ENCODE measurements at regions not wholly inside any gene's neighbourhood (a gene's known extent, or its start where the extent isn't known, plus 50 kb on each side); places are given as distances from the start of the nearest gene placed in this dataset.

DNA sequence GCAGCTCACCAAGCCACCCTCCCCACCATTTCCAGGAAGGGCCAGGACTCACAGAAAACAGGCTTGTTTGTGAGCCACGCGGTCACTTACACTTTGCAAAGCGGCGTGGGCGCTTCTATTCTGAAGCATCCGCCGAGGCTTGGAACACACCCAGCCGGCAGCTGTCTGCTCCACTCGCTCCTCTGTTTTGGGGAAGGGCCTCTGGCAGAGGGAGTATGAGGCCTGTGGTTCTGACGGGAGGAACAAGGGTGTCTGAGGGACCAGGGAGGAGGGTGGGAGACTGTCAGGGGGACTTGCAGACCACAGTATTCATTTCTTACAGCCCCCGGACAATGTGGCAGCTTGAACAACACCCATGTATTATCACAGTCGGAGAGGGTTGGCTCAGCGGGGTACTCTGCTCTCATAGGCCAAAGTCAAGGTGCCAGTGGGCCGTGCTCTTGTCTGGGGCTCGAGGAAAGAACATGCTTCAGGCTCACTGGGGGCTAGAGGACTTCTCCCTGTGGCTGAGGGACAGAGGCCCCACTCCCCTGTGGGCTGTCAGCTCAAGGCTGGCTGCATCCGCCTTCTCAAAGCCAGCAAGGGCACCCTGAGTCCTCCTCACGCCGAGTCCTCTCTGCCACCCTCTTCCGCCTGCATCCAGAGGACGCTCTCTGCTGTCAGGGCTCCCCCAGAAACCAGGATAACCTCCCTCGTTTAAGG, 60.4 kb upstream of the FAM20C start:
- Mint-ChIP-seq H3K4me1 (ENCODE audit: low read depth) (no peaks in the 10 kb centered on the region), H3K9me3 (no peaks in the 10 kb centered on the region), H3K36me3 (ENCODE audit: insufficient read depth in 2 of 2) (no peaks in the 10 kb centered on the region), H3K27me3 (ENCODE audit: low read depth) (no peaks in the 10 kb centered on the region), H3K4me3 (no peak overlapping the region), H3K27ac (no peak overlapping the region)
- ATAC-seq (replicated peaks in 1 of 2) (no peak), DNase-seq (no peak)

DNA sequence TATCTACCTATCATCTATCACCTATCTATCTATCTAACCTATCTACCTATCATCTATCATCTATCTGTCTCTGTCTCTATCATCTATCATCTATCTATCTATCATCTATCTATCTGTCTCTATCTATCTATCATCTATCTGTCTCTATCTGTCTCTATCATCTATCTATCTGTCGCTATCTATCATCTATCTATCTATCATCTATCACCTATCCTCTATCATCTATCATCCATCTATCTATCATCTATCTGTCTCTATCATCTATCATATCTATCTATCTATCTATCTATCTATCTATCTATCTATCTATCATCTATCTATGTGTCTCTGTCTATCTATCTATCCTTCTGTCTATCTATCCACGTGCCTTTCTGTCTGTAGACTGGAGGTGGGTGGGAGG, 59.5 kb upstream of the FAM20C start:
- DNase-seq = no peak
- no peak overlapping the region for H3K4me3 Mint-ChIP-seq
- H3K9me3 Mint-ChIP-seq = no peaks in the 10 kb centered on the region
- H3K27me3 Mint-ChIP-seq (ENCODE audit: low read depth) = no peaks in the 10 kb centered on the region
- no peak overlapping the region for H3K27ac Mint-ChIP-seq
- ATAC-seq (replicated peaks in 1 of 2) = no peak
- no peaks in the 10 kb centered on the region for H3K4me1 Mint-ChIP-seq (ENCODE audit: low read depth)
- no peaks in the 10 kb centered on the region for H3K36me3 Mint-ChIP-seq (ENCODE audit: insufficient read depth in 2 of 2)

DNA sequence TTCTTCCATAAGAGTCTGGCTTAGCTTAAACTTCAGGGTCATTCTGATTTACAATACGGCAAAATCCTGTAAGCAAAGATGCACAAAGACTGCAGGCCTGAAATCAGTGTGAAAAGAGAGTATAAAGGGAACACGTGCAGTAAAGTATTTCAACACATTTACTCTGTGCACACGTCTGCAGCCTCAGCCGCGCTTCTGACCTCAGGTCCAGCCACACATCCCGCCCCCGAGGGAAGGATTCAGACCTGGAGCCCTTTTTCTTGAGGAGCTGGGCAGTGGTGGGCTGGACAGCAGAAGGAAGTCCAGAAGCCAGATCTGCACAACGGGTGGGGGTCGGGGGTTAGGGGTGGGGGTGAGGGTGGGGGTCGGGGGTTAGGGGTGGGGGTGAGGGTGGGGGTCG, 58.9 kb upstream of the FAM20C start:
- no peaks in the 10 kb centered on the region for H3K36me3 Mint-ChIP-seq (ENCODE audit: insufficient read depth in 2 of 2)
- no peaks in the 10 kb centered on the region for H3K4me1 Mint-ChIP-seq (ENCODE audit: low read depth)
- ATAC-seq (replicated peaks in 1 of 2) (no peak), DNase-seq (no peak)
- no peaks in the 10 kb centered on the region for H3K27me3 Mint-ChIP-seq (ENCODE audit: low read depth)
- no peaks in the 10 kb centered on the region for H3K9me3 Mint-ChIP-seq
- no peak overlapping the region for H3K27ac Mint-ChIP-seq
- no peak overlapping the region for H3K4me3 Mint-ChIP-seq

DNA sequence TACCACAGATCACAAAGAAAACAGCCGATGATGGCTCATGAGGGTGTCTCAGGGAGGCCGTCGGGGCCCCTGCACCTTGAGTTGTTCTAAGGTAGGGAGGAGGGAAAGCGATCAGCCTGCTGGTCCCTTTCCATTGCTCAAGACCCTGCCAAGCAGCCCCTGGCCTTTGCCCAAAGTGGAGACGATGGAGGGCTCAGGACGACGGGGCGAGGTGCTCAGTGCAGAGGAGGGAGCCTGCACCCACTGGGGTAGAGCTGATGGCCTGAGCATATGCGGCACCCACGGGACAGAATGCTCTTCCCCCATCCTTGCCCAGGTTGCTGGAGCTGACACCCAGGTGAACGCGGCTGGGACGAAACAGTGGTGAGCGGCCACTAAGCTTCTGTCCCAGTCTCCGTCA, 58.3 kb upstream of the FAM20C start:
- Mint-ChIP-seq H3K36me3 (ENCODE audit: insufficient read depth in 2 of 2) (no peaks in the 10 kb centered on the region), H3K27me3 (ENCODE audit: low read depth) (no peaks in the 10 kb centered on the region), H3K4me1 (ENCODE audit: low read depth) (no peaks in the 10 kb centered on the region), H3K9me3 (no peaks in the 10 kb centered on the region), H3K4me3 (no peak overlapping the region), H3K27ac (no peak overlapping the region)
- DNase-seq = no peak
- no peak for ATAC-seq (replicated peaks in 1 of 2)

DNA sequence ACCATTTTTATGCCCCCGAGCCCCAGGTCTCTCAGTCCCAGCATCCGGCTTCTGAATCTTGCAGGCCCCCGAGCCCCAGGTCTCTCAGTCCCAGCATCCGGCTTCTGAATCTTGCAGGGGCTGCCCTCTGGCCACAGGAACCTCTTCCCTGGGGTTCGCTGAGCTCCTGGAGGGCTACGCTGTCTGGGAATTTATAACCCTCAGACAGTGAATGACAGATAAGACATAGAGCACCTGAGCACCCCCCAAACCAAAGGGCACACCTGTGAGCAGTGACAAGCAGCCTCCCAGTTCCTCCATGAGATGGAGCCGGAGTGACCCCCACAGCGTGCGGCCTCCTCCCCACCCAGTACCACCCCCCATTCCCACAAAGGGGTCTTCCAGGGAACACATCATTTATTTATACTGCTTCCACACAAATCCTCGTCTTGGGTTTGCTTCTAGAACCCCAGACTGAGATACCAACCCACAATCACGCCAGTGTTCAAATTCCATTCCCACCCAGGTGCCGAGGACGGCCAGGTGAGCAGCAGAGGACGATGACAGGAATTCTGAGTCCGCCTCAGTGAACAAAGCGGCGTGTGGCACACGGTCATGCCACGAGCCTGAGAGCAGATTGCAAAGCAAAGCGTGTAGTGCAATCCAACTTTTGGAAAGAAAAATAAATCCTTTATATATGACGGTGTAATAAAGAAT, 57.7 kb upstream of the FAM20C start:
- H3K27ac Mint-ChIP-seq = no peak overlapping the region
- no peak overlapping the region for H3K4me3 Mint-ChIP-seq
- H3K27me3 Mint-ChIP-seq (ENCODE audit: low read depth) = no peaks in the 10 kb centered on the region
- DNase-seq = no peak
- no peak for ATAC-seq (replicated peaks in 1 of 2)
- no peaks in the 10 kb centered on the region for H3K4me1 Mint-ChIP-seq (ENCODE audit: low read depth)
- no peaks in the 10 kb centered on the region for H3K9me3 Mint-ChIP-seq
- H3K36me3 Mint-ChIP-seq (ENCODE audit: insufficient read depth in 2 of 2) = no peaks in the 10 kb centered on the region

DNA sequence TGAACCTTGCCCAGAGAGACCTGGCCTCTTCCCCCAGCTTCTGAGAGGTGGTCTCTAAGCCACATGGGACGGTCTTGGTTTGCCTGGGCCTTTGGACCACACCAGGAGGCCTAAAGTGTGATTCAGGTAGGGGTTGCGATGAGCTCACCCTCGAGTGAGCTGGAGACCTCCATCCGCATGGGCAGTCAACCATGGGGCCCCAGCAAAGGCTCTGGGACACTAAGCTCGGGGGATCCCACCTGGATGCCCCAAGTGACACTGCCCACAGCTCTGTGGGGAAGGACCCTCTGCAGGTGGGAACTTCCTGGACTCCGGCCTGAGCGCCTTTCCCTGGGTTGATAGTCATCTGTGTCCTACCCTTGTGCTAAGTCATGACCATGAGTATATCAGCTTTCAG, 57.1 kb upstream of the FAM20C start:
- H3K27ac Mint-ChIP-seq = no peak overlapping the region
- no peaks in the 10 kb centered on the region for H3K27me3 Mint-ChIP-seq (ENCODE audit: low read depth)
- no peak for DNase-seq
- H3K9me3 Mint-ChIP-seq = no peaks in the 10 kb centered on the region
- H3K36me3 Mint-ChIP-seq (ENCODE audit: insufficient read depth in 2 of 2) = no peaks in the 10 kb centered on the region
- ATAC-seq (replicated peaks in 1 of 2) = no peak
- no peaks in the 10 kb centered on the region for H3K4me1 Mint-ChIP-seq (ENCODE audit: low read depth)
- no peak overlapping the region for H3K4me3 Mint-ChIP-seq

DNA sequence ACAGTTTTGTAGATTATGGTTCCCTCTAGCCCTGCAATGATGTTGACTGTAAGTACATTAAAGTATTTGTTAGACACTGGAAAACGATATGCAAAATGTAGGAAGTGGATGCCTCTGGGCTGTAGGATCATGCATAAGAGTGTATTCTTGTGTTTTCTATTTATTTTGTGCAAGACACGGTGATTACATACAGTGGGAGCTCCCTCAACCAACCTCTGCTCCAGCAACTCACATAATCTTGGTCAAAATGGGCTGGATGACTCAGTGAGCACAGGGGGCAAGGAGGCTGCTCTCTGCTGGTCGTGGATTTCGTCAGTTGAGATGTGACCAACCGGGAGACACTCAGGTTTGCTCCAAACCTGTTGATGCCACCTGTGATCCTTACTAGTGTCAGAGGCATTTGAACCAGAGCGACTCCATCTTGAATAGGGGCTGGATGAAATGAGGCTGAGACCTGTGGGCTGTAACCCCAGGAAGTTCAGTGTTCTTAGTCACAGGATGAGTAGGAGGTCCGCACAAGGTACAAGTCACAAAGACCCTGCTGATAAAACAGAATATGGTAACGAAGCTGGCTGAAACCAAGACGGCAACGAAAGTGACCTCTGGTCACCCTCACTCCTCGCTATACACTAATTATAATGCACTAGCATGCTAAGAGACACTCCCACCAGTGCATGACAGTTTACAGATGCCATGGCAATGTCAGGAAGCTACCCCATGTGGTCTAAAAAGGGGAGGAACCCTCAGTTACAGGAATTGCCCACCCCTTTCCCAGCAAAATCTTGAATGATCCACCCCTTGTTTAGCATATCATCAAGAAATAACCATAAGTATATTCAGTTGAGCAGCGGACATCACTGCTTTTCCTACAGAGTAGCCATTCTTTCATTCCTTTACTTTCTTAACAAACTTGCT, 56.4 kb upstream of the FAM20C start:
- no peaks in the 10 kb centered on the region for H3K9me3 Mint-ChIP-seq
- no peak for ATAC-seq (replicated peaks in 1 of 2)

DNA sequence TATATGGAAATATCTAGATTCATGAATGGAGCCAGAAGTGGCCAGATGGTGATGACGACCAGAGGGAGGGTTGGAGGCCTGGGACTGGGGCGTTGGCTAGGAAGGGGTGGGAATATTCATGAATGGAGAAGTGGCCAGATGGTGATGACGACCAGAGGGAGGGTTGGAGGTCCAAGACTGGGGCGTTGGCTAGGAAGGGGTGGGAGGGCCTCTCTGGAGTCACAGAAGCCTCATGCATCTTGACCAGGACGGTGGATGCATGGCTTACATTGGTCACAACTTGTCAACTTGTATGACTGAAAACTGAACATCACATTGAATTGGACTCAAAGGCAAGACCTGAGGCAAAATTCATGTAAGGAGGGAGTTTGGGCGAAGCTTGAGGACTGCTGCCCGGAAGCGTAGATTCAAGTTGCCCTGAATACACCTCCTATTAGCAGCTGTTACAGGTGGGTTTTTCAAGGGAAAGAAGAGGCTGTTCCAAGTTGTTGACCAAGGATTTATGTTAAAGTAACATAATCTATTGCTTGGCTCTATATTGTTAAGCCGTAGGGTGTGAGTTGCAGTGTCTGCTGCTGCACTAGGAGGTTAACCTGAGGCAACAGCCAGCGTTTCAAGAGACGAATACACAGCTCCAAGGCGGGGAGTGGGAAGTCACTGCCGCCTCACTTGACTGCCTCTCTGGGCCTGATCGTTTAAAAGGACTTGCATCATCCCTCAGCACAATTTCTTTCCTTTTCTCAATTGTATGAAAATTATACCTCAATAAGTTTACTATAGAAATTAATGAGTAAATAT, 55.1 kb upstream of the FAM20C start:
- Mint-ChIP-seq H3K27me3 (ENCODE audit: low read depth) (no peaks in the 10 kb centered on the region), H3K4me1 (ENCODE audit: low read depth) (no peaks in the 10 kb centered on the region), H3K27ac (no peak overlapping the region), H3K4me3 (no peak overlapping the region), H3K9me3 (no peaks in the 10 kb centered on the region), H3K36me3 (ENCODE audit: insufficient read depth in 2 of 2) (no peaks in the 10 kb centered on the region)
- no peak for ATAC-seq (replicated peaks in 1 of 2)
- no peak for DNase-seq

More for the DNA sequence above, 56.4 kb upstream of the FAM20C start:
- no peak for DNase-seq
- Mint-ChIP-seq H3K36me3 (ENCODE audit: insufficient read depth in 2 of 2) (no peaks in the 10 kb centered on the region), H3K27ac (no peak overlapping the region), H3K4me1 (ENCODE audit: low read depth) (no peaks in the 10 kb centered on the region), H3K27me3 (ENCODE audit: low read depth) (no peaks in the 10 kb centered on the region), H3K4me3 (no peak overlapping the region)

DNA sequence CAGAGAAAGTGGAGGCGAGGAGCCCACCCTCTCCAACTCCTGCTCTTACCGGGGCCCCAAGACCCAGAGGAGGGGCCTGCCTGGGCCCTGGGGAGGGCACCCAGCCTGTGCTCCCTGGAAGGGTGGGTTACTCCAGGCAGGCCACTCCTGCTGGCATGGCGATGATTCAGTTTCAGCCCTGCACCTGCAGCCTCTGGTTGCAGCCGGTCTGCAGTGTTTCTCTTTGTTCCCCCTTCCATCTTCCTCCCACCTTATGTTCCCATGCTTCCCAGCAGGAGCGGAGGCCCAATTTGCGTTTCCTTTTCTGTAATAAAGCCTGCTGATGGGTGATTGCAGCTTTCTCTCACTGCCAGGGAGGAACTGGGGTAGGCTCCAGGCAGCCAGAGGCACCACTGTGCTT, 53.2 kb upstream of the FAM20C start:
- Mint-ChIP-seq H3K4me1 (ENCODE audit: low read depth) (no peaks in the 10 kb centered on the region), H3K4me3 (no peak overlapping the region), H3K27me3 (ENCODE audit: low read depth) (no peaks in the 10 kb centered on the region), H3K36me3 (ENCODE audit: insufficient read depth in 2 of 2) (no peaks in the 10 kb centered on the region), H3K9me3 (no peaks in the 10 kb centered on the region), H3K27ac (no peak overlapping the region)
- DNase-seq = no peak
- ATAC-seq (replicated peaks in 1 of 2) = no peak

DNA sequence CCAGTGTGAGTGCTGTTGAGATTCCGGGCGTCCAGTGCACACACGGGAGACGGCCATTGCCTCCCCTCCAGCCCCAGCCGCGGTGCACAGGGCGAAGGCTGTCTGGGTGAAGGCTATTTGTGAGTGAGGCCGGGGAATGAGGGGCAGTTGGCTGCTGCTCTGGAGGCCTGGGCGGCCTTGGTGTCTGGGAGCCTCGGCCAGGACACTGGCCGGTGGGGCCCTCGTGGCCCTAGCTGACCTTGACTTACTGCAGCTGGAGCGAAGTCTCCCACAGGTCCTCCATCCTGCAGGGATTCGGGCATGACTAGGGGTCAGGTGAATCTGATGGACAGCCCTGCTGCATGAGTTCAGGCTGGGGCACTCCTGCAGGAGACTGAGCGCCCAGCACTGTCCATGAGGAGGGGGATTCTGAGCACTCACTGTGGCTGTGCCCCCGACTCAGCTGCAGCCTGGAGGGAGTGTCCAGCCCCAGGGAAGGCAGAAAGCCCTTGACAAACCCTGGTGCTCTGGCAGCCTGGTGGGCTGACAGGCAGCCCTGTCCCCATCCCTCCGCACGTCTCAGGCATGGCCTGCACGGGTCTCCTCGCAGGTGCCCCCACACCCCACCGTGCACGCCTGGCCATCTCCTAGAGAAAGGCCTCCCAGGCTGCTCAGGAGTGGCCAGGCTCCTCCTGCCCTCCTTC, 52.7 kb upstream of the FAM20C start:
- Mint-ChIP-seq H3K4me3 (no peak overlapping the region), H3K4me1 (ENCODE audit: low read depth) (no peaks in the 10 kb centered on the region), H3K27me3 (ENCODE audit: low read depth) (no peaks in the 10 kb centered on the region), H3K9me3 (no peaks in the 10 kb centered on the region), H3K27ac (no peak overlapping the region), H3K36me3 (ENCODE audit: insufficient read depth in 2 of 2) (no peaks in the 10 kb centered on the region)
- DNase-seq = no peak
- no peak for ATAC-seq (replicated peaks in 1 of 2)

DNA sequence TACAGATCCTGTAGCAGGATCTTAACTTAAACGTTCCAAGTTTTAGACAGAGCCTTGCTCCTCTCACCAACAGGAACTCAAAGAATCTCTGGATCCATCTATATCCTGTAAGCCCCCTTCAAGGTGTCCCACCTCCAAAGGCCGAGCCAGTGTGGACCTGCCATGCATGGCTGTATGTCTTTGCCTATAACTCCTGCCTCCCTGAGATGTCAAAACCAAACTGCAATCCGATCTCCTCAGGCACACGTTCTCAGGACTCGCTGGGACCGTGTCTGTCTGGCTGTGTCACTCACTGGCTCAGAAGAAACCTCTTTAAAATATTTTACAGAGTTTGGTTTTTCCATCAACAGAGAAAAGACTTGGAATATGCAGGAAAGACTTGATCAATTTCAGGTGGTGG, 51.4 kb upstream of the FAM20C start:
- no peaks in the 10 kb centered on the region for H3K9me3 Mint-ChIP-seq
- no peak for ATAC-seq (replicated peaks in 1 of 2)
- H3K4me1 Mint-ChIP-seq (ENCODE audit: low read depth) = no peaks in the 10 kb centered on the region
- no peaks in the 10 kb centered on the region for H3K27me3 Mint-ChIP-seq (ENCODE audit: low read depth)
- H3K27ac Mint-ChIP-seq = no peak overlapping the region
- DNase-seq = no peak
- H3K36me3 Mint-ChIP-seq (ENCODE audit: insufficient read depth in 2 of 2) = no peaks in the 10 kb centered on the region
- H3K4me3 Mint-ChIP-seq = no peak overlapping the region

DNA sequence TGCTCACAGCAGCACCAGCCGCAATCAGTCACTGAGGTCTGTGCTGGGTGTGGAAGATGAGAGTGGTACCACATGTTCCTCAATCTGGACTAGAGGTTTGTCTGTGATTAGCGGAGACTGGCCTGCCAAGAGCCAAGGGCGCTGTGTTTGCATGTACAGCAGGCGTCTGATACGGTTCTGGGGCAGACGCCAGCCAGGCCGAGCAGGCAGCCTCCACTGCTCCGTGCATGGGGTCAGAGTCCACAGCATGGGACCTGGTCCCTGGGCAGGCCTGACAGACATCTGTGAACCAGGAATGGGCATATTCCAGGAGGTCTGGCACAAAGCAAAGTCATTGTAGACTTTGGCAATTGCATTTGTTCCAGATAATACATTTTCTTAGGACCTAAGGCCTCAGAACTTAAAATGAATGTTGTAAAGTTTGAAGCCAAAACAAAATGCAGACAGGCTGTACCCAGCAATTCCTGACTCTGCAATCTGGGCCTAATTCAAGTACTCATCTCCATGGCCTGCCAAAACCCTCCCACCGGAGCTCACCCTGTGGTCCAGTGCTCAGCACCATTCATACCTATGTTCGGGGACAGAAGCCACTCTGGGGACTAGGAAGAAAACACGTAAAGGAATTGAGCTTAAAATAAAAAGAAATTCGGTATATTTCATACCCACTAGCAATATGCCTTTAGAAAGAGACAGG, 50.0 kb upstream of the FAM20C start:
- Mint-ChIP-seq H3K27ac (no peak overlapping the region), H3K9me3 (peaks cover 0 to 2% of the 10 kb centered on the region in 2 donors), H3K36me3 (ENCODE audit: insufficient read depth in 2 of 2) (peaks cover 1 to 2% of the 10 kb centered on the region in 2 donors), H3K4me1 (ENCODE audit: low read depth) (no peaks in the 10 kb centered on the region), H3K27me3 (ENCODE audit: low read depth) (no peaks in the 10 kb centered on the region), H3K4me3 (no peak overlapping the region)
- no peak for DNase-seq
- ATAC-seq (replicated peaks in 1 of 2) = no peak

Measured in activated T-cell treated with anti-CD3 and anti-CD28 coated beads, Interleukin-2, amount 50 U/mL, for 72 hours (primary cell).